ENCODE measurements at regions not wholly inside any gene's neighbourhood (a gene's known extent, or its start where the extent isn't known, plus 50 kb on each side); places are given as distances from the start of the nearest gene placed in this dataset.

DNA sequence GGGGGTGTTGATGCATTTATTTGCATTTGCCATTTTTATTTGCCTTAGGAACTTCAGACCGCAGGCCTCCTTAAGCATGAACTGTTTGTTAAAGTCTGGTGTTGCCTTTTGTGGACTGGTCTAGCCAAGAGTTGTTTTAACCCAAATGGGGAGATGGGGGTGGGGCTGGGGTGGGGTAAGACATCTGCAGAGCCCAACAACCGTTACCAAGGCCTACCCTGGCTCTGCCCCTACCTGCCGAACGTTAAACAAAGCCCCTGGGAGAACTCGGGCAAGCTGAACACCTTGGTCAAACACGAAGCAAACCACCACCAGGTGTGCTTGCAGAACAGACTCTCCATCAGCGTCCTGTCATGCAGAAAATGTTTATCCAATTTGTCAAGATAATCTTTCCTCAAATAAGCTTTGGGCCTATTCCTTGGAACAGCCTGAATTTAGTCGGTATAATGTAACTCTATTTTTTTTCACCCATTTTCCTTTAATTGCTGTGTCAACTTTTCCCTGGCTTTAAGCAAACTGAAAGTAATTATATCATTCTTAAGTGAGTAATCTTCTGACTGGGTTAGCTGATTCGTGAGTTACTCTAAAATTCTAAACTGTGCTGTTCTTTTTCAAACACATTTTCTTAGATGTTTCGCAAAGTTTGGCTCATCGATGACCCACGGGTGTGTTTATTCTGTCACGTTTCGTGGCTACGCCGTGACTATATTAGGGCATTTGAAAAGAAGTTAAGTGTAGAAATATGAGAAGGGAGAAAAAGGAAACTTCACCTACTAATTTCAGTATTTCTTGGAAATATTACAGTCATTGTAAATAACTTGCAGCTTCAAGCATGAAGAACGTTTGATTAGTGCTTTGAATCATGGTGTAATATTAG, 127.6 kb downstream of the SOX2 start:
- TF ChIP-seq CTCF (IDR thresholded peaks at IDR 0.05; ENCODE audit: low read depth, low read length, missing input control): no peak
- no peak for TF ChIP-seq NR2F2 (IDR thresholded peaks at IDR 0.05)
- TF ChIP-seq, protein P1, sequence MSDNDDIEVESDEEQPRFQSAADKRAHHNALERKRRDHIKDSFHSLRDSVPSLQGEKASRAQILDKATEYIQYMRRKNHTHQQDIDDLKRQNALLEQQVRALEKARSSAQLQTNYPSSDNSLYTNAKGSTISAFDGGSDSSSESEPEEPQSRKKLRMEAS (IDR thresholded peaks at IDR 0.05): no peak
- TF ChIP-seq FOXA1 (IDR thresholded peaks at IDR 0.05): no peak
- no peak for TF ChIP-seq TAF1 (conservative IDR thresholded peaks at IDR 0.05)
- TF ChIP-seq RAD21 (IDR thresholded peaks at IDR 0.05): no peak
- TF ChIP-seq, protein P2, sequence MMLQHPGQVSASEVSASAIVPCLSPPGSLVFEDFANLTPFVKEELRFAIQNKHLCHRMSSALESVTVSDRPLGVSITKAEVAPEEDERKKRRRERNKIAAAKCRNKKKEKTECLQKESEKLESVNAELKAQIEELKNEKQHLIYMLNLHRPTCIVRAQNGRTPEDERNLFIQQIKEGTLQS (IDR thresholded peaks at IDR 0.05): no peak
- no peak for TF ChIP-seq HNF4A (conservative IDR thresholded peaks at IDR 0.05)
